ENCODE measurements at regions not wholly inside any gene's neighbourhood (a gene's known extent, or its start where the extent isn't known, plus 50 kb on each side); places are given as distances from the start of the nearest gene placed in this dataset.

- Mint-ChIP-seq H3K4me1 (ENCODE audit: low read depth, unreplicated experiment) (no peaks in the 10 kb centered on the region), H3K36me3 (ENCODE audit: unreplicated experiment) (peaks cover 25% of the 10 kb centered on the region), H3K4me3 (ENCODE audit: unreplicated experiment) (no peak overlapping the region), H3K27me3 (ENCODE audit: unreplicated experiment) (no peaks in the 10 kb centered on the region), H3K27ac (ENCODE audit: unreplicated experiment) (no peak overlapping the region), H3K9me3 (ENCODE audit: unreplicated experiment) (peaks cover 5% of the 10 kb centered on the region)
- DNase-seq: no peak
- TF ChIP-seq CTCF (IDR thresholded peaks at IDR 0.05; ENCODE audit: partially characterized antibody, unreplicated experiment): no peak
Observed at GRCh38 chr10:33098951-33099663, 141.1 kb upstream of the ITGB1 start.

GRCh38 chr10:33095867-33096815 lies 138.1 kb upstream of the ITGB1 start:
- Mint-ChIP-seq H3K27me3 (ENCODE audit: unreplicated experiment) (no peaks in the 10 kb centered on the region), H3K9me3 (ENCODE audit: unreplicated experiment) (peaks cover 7% of the 10 kb centered on the region), H3K4me3 (ENCODE audit: unreplicated experiment) (no peak overlapping the region), H3K36me3 (ENCODE audit: unreplicated experiment) (peaks cover 15% of the 10 kb centered on the region), H3K27ac (ENCODE audit: unreplicated experiment) (no peak overlapping the region), H3K4me1 (ENCODE audit: low read depth, unreplicated experiment) (peaks cover 2% of the 10 kb centered on the region)
- DNase-seq: no peak
- TF ChIP-seq CTCF (IDR thresholded peaks at IDR 0.05; ENCODE audit: partially characterized antibody, unreplicated experiment): no peak

- peaks cover 9% of the 10 kb centered on the region for H3K9me3 Mint-ChIP-seq (ENCODE audit: unreplicated experiment)
- no peak for TF ChIP-seq CTCF (IDR thresholded peaks at IDR 0.05; ENCODE audit: partially characterized antibody, unreplicated experiment)
- peak; percentile 38 for DNase-seq
- H3K36me3 Mint-ChIP-seq (ENCODE audit: unreplicated experiment): peaks cover 15% of the 10 kb centered on the region
- no peaks in the 10 kb centered on the region for H3K27me3 Mint-ChIP-seq (ENCODE audit: unreplicated experiment)
- no peak overlapping the region for H3K4me3 Mint-ChIP-seq (ENCODE audit: unreplicated experiment)
- no peak overlapping the region for H3K27ac Mint-ChIP-seq (ENCODE audit: unreplicated experiment)
- H3K4me1 Mint-ChIP-seq (ENCODE audit: low read depth, unreplicated experiment): peaks cover 3% of the 10 kb centered on the region
Observed at GRCh38 chr10:33094263-33095051, 136.4 kb upstream of the ITGB1 start.

GRCh38 chr10:33093362-33093761 lies 135.3 kb upstream of the ITGB1 start:
- Mint-ChIP-seq H3K9me3 (ENCODE audit: unreplicated experiment) (peaks cover 10% of the 10 kb centered on the region), H3K27me3 (ENCODE audit: unreplicated experiment) (no peaks in the 10 kb centered on the region), H3K4me3 (ENCODE audit: unreplicated experiment) (no peak overlapping the region), H3K27ac (ENCODE audit: unreplicated experiment) (no peak overlapping the region), H3K36me3 (ENCODE audit: unreplicated experiment) (peaks cover 15% of the 10 kb centered on the region), H3K4me1 (ENCODE audit: low read depth, unreplicated experiment) (peaks cover 3% of the 10 kb centered on the region)
- TF ChIP-seq CTCF (IDR thresholded peaks at IDR 0.05; ENCODE audit: partially characterized antibody, unreplicated experiment): no peak
- DNase-seq: no peak
